ENCODE measurements at regions not wholly inside any gene's neighbourhood (a gene's known extent, or its start where the extent isn't known, plus 50 kb on each side); places are given as distances from the start of the nearest gene placed in this dataset.

DNA sequence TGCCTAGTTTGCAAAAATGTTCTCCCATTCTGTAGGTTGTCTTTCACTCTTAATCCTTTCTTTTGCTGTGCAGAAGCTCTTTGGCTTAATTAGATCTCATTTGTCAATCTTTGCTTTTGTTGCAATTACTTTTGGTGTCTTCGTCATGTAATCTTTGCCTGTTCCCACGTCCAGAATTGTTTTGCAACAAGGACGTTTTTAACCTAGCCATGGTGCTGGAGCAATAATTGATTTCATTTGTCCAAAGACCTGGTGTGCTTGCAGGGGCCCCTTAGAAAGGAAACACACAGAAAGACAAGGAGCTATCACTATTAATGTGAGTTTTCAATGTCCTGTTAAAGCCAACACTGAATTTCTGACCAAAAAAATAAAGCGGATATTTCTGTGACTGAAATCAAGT is 89.1 kb upstream of the GALNT15 start:
- no peak for DNase-seq
- H3K4me1 Mint-ChIP-seq, result no peaks in the 10 kb centered on the region
- Histone ChIP-seq H2AFZ (ENCODE audit: insufficient read depth, low read depth, low read length, poor library complexity, severe bottlenecking) (no peak overlapping the region), H4K20me1 (ENCODE audit: insufficient read depth, low read length) (no peaks in the 10 kb centered on the region), H3K79me2 (ENCODE audit: insufficient read depth, low read length) (no peaks in the 10 kb centered on the region), H3K4me2 (replicated peaks; ENCODE audit: extremely low read depth, low read length, poor library complexity, severe bottlenecking) (no peak overlapping the region), H3K4me3 (replicated peaks in 1 of 3; ENCODE audit: low read depth in 2 of 3, low read length in 3 of 3) (no peak overlapping the region), H3K9me3 (replicated peaks in 1 of 2; ENCODE audit: control insufficient read depth in 1 of 2, insufficient read depth in 1 of 2, low read length in 2 of 2) (peaks cover 8 to 9% of the 10 kb centered on the region in 2 donors), H3K27ac (ENCODE audit: low read depth in 1 of 2, low read length in 2 of 2) (no peak overlapping the region), H3K4me1 (ENCODE audit: control insufficient read depth in 1 of 2, insufficient read depth in 2 of 2, low read length in 2 of 2) (no peaks in the 10 kb centered on the region), H3K27me3 (ENCODE audit: control insufficient read depth in 2 of 2, insufficient read depth in 2 of 2, low read length in 2 of 2) (no peaks in the 10 kb centered on the region), H3K36me3 (replicated peaks in 1 of 2; ENCODE audit: control insufficient read depth in 1 of 2, insufficient read depth in 2 of 2, low read length in 2 of 2) (no peaks in the 10 kb centered on the region), H3K9ac (ENCODE audit: insufficient read depth, low read length, poor library complexity, severe bottlenecking) (no peak overlapping the region)
- no peak overlapping the region for H3K4me3 Mint-ChIP-seq
- H3K27ac Mint-ChIP-seq, result no peak overlapping the region
- 62% methylated on average over 3 of the region's 4 CpGs for WGBS (ENCODE audit: insufficient coverage)
- peaks cover 0 to 2% (median 0%) of the 10 kb centered on the region in 3 donors for H3K27me3 Mint-ChIP-seq (ENCODE audit: low read depth in 3 of 3)
- H3K36me3 Mint-ChIP-seq, result no peaks in the 10 kb centered on the region
- peaks cover 15 to 28% (median 19%) of the 10 kb centered on the region in 7 donors for H3K9me3 Mint-ChIP-seq
- intact Hi-C loops (cut with micrococcal nuclease), result no loop called here
- TF ChIP-seq, protein P1, sequence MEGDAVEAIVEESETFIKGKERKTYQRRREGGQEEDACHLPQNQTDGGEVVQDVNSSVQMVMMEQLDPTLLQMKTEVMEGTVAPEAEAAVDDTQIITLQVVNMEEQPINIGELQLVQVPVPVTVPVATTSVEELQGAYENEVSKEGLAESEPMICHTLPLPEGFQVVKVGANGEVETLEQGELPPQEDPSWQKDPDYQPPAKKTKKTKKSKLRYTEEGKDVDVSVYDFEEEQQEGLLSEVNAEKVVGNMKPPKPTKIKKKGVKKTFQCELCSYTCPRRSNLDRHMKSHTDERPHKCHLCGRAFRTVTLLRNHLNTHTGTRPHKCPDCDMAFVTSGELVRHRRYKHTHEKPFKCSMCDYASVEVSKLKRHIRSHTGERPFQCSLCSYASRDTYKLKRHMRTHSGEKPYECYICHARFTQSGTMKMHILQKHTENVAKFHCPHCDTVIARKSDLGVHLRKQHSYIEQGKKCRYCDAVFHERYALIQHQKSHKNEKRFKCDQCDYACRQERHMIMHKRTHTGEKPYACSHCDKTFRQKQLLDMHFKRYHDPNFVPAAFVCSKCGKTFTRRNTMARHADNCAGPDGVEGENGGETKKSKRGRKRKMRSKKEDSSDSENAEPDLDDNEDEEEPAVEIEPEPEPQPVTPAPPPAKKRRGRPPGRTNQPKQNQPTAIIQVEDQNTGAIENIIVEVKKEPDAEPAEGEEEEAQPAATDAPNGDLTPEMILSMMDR (IDR thresholded peaks at IDR 0.05), result no peak

DNA sequence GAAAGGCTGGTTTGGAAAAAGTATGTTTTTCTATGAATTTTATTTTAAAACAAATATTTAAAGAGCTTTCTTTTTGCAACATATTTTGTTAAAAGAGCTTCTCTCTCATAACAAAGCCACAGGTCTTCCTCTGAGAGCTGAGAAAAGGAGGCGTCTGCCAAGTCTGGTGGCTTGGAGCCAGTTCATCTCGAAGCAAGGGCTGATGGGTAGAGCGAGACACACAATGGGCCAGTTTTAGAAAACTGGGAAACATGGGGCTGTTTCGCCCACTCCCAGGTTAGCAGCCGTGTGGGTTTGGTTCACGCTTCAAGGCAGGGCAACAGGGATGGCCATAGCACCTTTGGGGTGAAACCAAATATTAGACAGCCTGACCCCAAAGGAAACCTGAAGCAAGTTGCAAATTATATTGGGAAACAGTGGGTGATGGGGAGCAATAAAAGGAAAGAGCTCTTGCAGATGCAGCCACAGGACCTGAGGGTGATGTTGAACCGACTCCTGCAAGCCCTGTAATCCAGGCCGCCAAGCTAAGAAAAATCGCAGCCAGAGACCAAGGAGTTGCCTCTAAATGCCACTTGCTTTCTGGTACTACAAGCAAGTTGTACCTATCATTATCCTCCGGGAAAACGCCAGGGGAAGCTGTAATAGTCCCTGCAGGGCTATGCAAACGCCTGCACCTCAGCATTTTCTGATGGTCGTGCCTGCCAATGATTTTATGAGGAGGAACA is 88.4 kb upstream of the GALNT15 start:
- no peak overlapping the region for H3K27ac ChIP-seq (ENCODE audit: low read depth in 1 of 2, low read length in 2 of 2)
- no peak overlapping the region for H3K9ac ChIP-seq (ENCODE audit: insufficient read depth, low read length, poor library complexity, severe bottlenecking)
- Mint-ChIP-seq H3K27me3 (ENCODE audit: low read depth in 3 of 3) (peaks cover 0 to 2% (median under 1%) of the 10 kb centered on the region in 3 donors), H3K4me3 (no peak overlapping the region), H3K36me3 (no peaks in the 10 kb centered on the region), H3K9me3 (peaks cover 11 to 21% (median 14%) of the 10 kb centered on the region in 7 donors), H3K27ac (no peak overlapping the region), H3K4me1 (no peaks in the 10 kb centered on the region)
- no peak overlapping the region for H2AFZ ChIP-seq (ENCODE audit: insufficient read depth, low read depth, low read length, poor library complexity, severe bottlenecking)
- intact Hi-C loops (cut with micrococcal nuclease), result no loop called here
- no peak for DNase-seq
- no peak overlapping the region for H3K4me2 ChIP-seq (replicated peaks; ENCODE audit: extremely low read depth, low read length, poor library complexity, severe bottlenecking)
- H3K4me1 ChIP-seq (ENCODE audit: control insufficient read depth in 1 of 2, insufficient read depth in 2 of 2, low read length in 2 of 2), result no peaks in the 10 kb centered on the region
- no peak overlapping the region for H3K4me3 ChIP-seq (replicated peaks in 1 of 3; ENCODE audit: low read depth in 2 of 3, low read length in 3 of 3)
- TF ChIP-seq, protein P1 (IDR thresholded peaks at IDR 0.05), result no peak
- no peaks in the 10 kb centered on the region for H4K20me1 ChIP-seq (ENCODE audit: insufficient read depth, low read length)
- no peaks in the 10 kb centered on the region for H3K79me2 ChIP-seq (ENCODE audit: insufficient read depth, low read length)
- no peaks in the 10 kb centered on the region for H3K27me3 ChIP-seq (ENCODE audit: control insufficient read depth in 2 of 2, insufficient read depth in 2 of 2, low read length in 2 of 2)
- peaks cover 6 to 7% of the 10 kb centered on the region in 2 donors for H3K9me3 ChIP-seq (replicated peaks in 1 of 2; ENCODE audit: control insufficient read depth in 1 of 2, insufficient read depth in 1 of 2, low read length in 2 of 2)
- WGBS (ENCODE audit: insufficient coverage), result 92% methylated on average over 11 of the region's 13 CpGs
- no peaks in the 10 kb centered on the region for H3K36me3 ChIP-seq (replicated peaks in 1 of 2; ENCODE audit: control insufficient read depth in 1 of 2, insufficient read depth in 2 of 2, low read length in 2 of 2)

Measured in CD14-positive monocyte (primary cell).